Endothelial cell of umbilical vein (primary cell): ENCODE measurements at regions not wholly inside any gene's neighbourhood (a gene's known extent, or its start where the extent isn't known, plus 50 kb on each side); places are given as distances from the start of the nearest gene placed in this dataset.

ENCODE experiments used
- BruUV-seq: library from RNA; stranded (reverse); fragments of 400-500 nt; replicated peaks from 2 replicates; lab custom pipeline; 2021; lab: Mats Ljungman, UMichigan
- CTCF ChIA-PET: fragments of 300-600, 350-600 bp; sonication (Branson Sonifier 250); formaldehyde crosslinking; loops from one replicate; lab custom pipeline; 2021; ENCODE audit warnings: antibody characterized with exemption, inconsistent platforms; lab: Charles Lee
- POLR2A ChIA-PET: fragments of 300-600, 350-600 bp; sonication (Branson Sonifier 250); formaldehyde crosslinking; loops from one replicate; lab custom pipeline; 2021; ENCODE audit warnings: antibody characterized with exemption, inconsistent platforms; lab: Charles Lee
- DNase-seq: peaks from one replicate; pipeline ENCODE4 v3.0.0-alpha.2; 2011; ENCODE audit warnings: low read depth, low spot score
- FAIRE-seq: peaks from 2 replicates; lab custom pipeline; 2011; peaks lifted over from hg19 to GRCh38; lab: Jason Lieb, UNC
- H2AFZ ChIP-seq: 2 replicates; pipeline ENCODE4 v1.6.0; 2012; ENCODE audit warnings: low read depth, low read length, control low read depth, inconsistent platforms
- H3K27ac ChIP-seq: 2 replicates; pipeline ENCODE4 v1.5.1; 2011; ENCODE audit warnings: low read depth, mild to moderate bottlenecking, control low read depth, low read length, moderate library complexity; ENCODE audit not compliant: insufficient read depth
- H3K27me3 ChIP-seq, 2 experiments: 2 replicates each; pipeline versions ENCODE4 v1.6.0 to v1.6.1; 2011; ENCODE audit warnings: low read length in 2 of 2, mixed read lengths in 1 of 2; ENCODE audit not compliant: control insufficient read depth in 2 of 2, insufficient read depth in 2 of 2
- H3K36me3 ChIP-seq, 2 experiments: 2 replicates in 1 of 2; 3 replicates in 1 of 2; pipeline ENCODE4 v1.5.1; 2011; ENCODE audit warnings: low read length in 2 of 2, mild to moderate bottlenecking in 1 of 2, moderate library complexity in 1 of 2; ENCODE audit not compliant: control insufficient read depth in 2 of 2, insufficient read depth in 2 of 2; ENCODE audit errors: extremely low read depth in 1 of 2
- H3K4me1 ChIP-seq: 3 replicates; pipeline ENCODE4 v1.5.1; 2011; ENCODE audit warnings: mild to moderate bottlenecking, low read length; ENCODE audit not compliant: control insufficient read depth, insufficient read depth; ENCODE audit errors: extremely low read depth
- H3K4me2 ChIP-seq: 2 replicates; pipeline ENCODE4 v1.6.1; 2011; ENCODE audit warnings: low read length, control low read depth, mixed read lengths; ENCODE audit not compliant: insufficient read depth
- H3K4me3 ChIP-seq, 3 experiments: fragments of 200-600 bp in 1 of 3; sonication (generic), shearing (Covaris generic) in 1 of 3; replicated peaks in 1 of 3; 2 replicates each; pipeline ENCODE4 v1.5.1; 2011 to 2016; ENCODE audit warnings: control low read depth in 3 of 3, low read length in 3 of 3, mild to moderate bottlenecking in 2 of 3, inconsistent platforms in 1 of 3, low read depth in 1 of 3, moderate library complexity in 1 of 3; ENCODE audit not compliant: insufficient read depth in 1 of 3
- H3K79me2 ChIP-seq: 2 replicates; pipeline ENCODE4 v1.6.0; 2012; ENCODE audit warnings: low read length, inconsistent platforms; ENCODE audit not compliant: control insufficient read depth, insufficient read depth
- H3K9ac ChIP-seq: replicated peaks from 2 replicates; pipeline ENCODE3; 2011; ENCODE audit warnings: low read length, control low read depth; ENCODE audit not compliant: insufficient read depth; ENCODE audit errors: extremely low read depth
- H3K9me1 ChIP-seq: replicated peaks from 3 replicates; pipeline ENCODE4 v1.6.0; 2011; ENCODE audit warnings: mild to moderate bottlenecking, low read length; ENCODE audit not compliant: control insufficient read depth, insufficient read depth; ENCODE audit errors: extremely low read depth
- H3K9me3 ChIP-seq: replicated peaks from 2 replicates; pipeline ENCODE4 v1.5.1; 2012; ENCODE audit warnings: low read length, inconsistent platforms; ENCODE audit not compliant: control insufficient read depth, insufficient read depth
- H4K20me1 ChIP-seq: replicated peaks from 2 replicates; pipeline ENCODE3; 2011; ENCODE audit warnings: mild to moderate bottlenecking, low read length; ENCODE audit not compliant: control insufficient read depth, insufficient read depth; ENCODE audit errors: extremely low read depth
- EZH2 ChIP-seq: IDR thresholded peaks from 2 replicates; pipeline ENCODE4 v1.6.1; 2012; ENCODE audit warnings: borderline replicate concordance, low read depth, mild to moderate bottlenecking, moderate library complexity, low read length, inconsistent platforms; ENCODE audit not compliant: severe bottlenecking
- FOS ChIP-seq: IDR thresholded peaks from 2 replicates; pipeline ENCODE4 v1.6.1; 2011; ENCODE audit warnings: mild to moderate bottlenecking, low read length, moderate library complexity, borderline replicate concordance; ENCODE audit not compliant: insufficient read depth
- GATA2 ChIP-seq: IDR thresholded peaks from 2 replicates; pipeline ENCODE4 v1.7.0; 2011; ENCODE audit warnings: low read depth, mild to moderate bottlenecking, moderate library complexity, mixed read lengths, low read length; ENCODE audit not compliant: insufficient read length, insufficient read depth
- JUN ChIP-seq: IDR thresholded peaks from 2 replicates; pipeline ENCODE4 v1.6.1; 2011; ENCODE audit warnings: borderline replicate concordance, low read depth; ENCODE audit not compliant: insufficient read length, insufficient read depth
- MAX ChIP-seq: IDR thresholded peaks from 2 replicates; pipeline ENCODE4 v1.6.1; 2011; ENCODE audit not compliant: insufficient read depth, insufficient read length
- MYC ChIP-seq: IDR thresholded peaks from one replicate; pipeline ENCODE4 v1.6.1; 2011; ENCODE audit warnings: mild to moderate bottlenecking, low read depth, low read length
- POLR2AphosphoS5 ChIP-seq: IDR thresholded peaks from 2 replicates; pipeline ENCODE4 v1.6.1; 2012; ENCODE audit warnings: low read depth, mild to moderate bottlenecking, control low read depth, low read length, moderate library complexity; ENCODE audit not compliant: insufficient read depth
- dilution Hi-C: fragments of 300-500 bp; cut with MboI; formaldehyde crosslinking; loops from one replicate; pipeline ENCODE4 v1.15.0; 2019; ENCODE audit warnings: low sequenced_read_pairs; ENCODE audit not compliant: extremely low pct_ligation_motif_present
- intact Hi-C: fragments of 100-400 bp; cut with micrococcal nuclease; formaldehyde crosslinking; loops from one replicate; pipeline ENCODE4 v1.10.0; 2022
- TF ChIP-seq, protein P1 (sequence below), 2 donors: IDR thresholded peaks; 1 replicate in 1 of 2; 2 replicates in 1 of 2; pipeline ENCODE4 v1.5.1; 2011; ENCODE audit warnings: low read length in 2 of 2, mild to moderate bottlenecking in 2 of 2, moderate library complexity in 2 of 2, control low read depth in 1 of 2, inconsistent platforms in 1 of 2, low read depth in 1 of 2; ENCODE audit not compliant: insufficient read depth in 1 of 2; ENCODE audit errors: extremely low read depth in 1 of 2

DNA sequence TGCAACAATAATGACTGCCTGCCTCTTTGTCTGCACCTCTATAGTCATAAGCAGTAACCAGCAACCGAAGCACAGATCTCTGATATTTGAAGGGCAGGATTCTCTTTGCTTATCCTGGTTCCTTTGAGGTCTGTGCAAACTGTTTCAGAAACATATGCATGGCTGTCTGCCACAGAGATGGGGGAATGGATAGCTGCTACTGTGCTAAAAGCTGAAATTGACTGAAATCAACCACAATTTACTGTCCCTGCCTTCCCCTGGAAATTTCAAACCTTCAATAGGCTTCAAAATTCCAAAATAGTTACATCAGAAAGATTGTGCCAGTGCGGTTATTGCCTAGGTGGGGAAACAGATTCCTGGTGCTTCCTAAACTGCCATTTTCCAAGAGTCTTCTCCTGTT is 136.8 kb upstream of the GORAB start:
- no peak for DNase-seq
- H2AFZ ChIP-seq: no peak overlapping the region
- peaks cover 0 to 2% of the 10 kb centered on the region in 2 experiments for H3K27me3 ChIP-seq
- no peak overlapping the region for H3K27ac ChIP-seq
- no peak for FAIRE-seq
- no peaks in the 10 kb centered on the region for H3K4me1 ChIP-seq
- H3K36me3 ChIP-seq: no peaks in the 10 kb centered on the region
- no peaks in the 10 kb centered on the region for H3K9me3 ChIP-seq
- H3K4me2 ChIP-seq: no peak overlapping the region
- H3K9ac ChIP-seq: no peak overlapping the region
- CTCF ChIA-PET: interaction anchor here (1.6 kb wide), 1 partner anchor 535 kb away, joined by 3 read pairs; no protein-coding TSS in a partner anchor
- BruUV-seq: no TSS peak
- TF ChIP-seq GATA2 (no peak), POLR2AphosphoS5 (no peak), JUN (no peak)
- TF ChIP-seq, protein P1, sequence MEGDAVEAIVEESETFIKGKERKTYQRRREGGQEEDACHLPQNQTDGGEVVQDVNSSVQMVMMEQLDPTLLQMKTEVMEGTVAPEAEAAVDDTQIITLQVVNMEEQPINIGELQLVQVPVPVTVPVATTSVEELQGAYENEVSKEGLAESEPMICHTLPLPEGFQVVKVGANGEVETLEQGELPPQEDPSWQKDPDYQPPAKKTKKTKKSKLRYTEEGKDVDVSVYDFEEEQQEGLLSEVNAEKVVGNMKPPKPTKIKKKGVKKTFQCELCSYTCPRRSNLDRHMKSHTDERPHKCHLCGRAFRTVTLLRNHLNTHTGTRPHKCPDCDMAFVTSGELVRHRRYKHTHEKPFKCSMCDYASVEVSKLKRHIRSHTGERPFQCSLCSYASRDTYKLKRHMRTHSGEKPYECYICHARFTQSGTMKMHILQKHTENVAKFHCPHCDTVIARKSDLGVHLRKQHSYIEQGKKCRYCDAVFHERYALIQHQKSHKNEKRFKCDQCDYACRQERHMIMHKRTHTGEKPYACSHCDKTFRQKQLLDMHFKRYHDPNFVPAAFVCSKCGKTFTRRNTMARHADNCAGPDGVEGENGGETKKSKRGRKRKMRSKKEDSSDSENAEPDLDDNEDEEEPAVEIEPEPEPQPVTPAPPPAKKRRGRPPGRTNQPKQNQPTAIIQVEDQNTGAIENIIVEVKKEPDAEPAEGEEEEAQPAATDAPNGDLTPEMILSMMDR (IDR thresholded peaks at IDR 0.05; ENCODE audit: extremely low read depth in 1 of 2, insufficient read depth in 1 of 2, low read depth in 1 of 2, low read length in 2 of 2): no peak
- dilution Hi-C loops (no loop called here), intact Hi-C loops (no loop called here)
- POLR2A ChIA-PET: no interaction called here
- H3K4me3 ChIP-seq: no peak overlapping the region
- H4K20me1 ChIP-seq: no peaks in the 10 kb centered on the region
- H3K9me1 ChIP-seq: no peaks in the 10 kb centered on the region
- no peaks in the 10 kb centered on the region for H3K79me2 ChIP-seq

DNA sequence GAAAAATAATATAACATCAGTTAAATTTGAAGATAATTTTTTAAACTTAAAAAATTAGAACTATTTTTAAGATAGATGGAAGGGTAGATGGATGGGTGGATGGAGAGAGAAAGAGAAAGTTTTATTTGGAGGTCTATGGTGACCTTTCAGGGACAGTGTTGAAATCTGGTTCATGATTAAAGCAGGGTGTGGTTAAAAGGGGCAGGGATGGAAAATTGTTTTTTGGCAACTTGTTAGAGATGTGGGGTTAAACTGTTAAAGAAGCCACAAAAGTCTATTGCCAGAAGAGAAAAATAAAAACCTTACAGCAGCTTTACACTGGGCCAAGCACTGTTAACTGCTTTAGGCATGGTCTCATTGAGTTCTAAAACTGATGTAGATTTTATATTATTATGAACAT is 134.9 kb upstream of the GORAB start:
- Histone ChIP-seq H4K20me1 (no peaks in the 10 kb centered on the region), H3K4me3 (no peak overlapping the region), H3K4me2 (no peak overlapping the region), H3K9me3 (no peaks in the 10 kb centered on the region), H3K27me3 (peaks cover 0 to 2% of the 10 kb centered on the region in 2 experiments), H3K9ac (no peak overlapping the region), H3K27ac (no peak overlapping the region), H2AFZ (no peak overlapping the region), H3K4me1 (no peaks in the 10 kb centered on the region), H3K36me3 (no peaks in the 10 kb centered on the region), H3K79me2 (no peaks in the 10 kb centered on the region), H3K9me1 (no peaks in the 10 kb centered on the region)
- no TSS peak for BruUV-seq
- ChIA-PET POLR2A (no interaction called here), CTCF (no interaction called here)
- FAIRE-seq: no peak
- dilution Hi-C loops (no loop called here), intact Hi-C loops (no loop called here)
- DNase-seq: no peak
- no peak for TF ChIP-seq EZH2
- TF ChIP-seq, protein P1 (IDR thresholded peaks at IDR 0.05; ENCODE audit: extremely low read depth in 1 of 2, insufficient read depth in 1 of 2, low read depth in 1 of 2, low read length in 2 of 2): no peak
- TF ChIP-seq POLR2AphosphoS5: no peak
- TF ChIP-seq JUN: no peak
- TF ChIP-seq MYC: no peak
- TF ChIP-seq FOS: no peak
- TF ChIP-seq GATA2: no peak
- TF ChIP-seq MAX: no peak
